ENCODE measurements at regions not wholly inside any gene's neighbourhood (a gene's known extent, or its start where the extent isn't known, plus 50 kb on each side); places are given as distances from the start of the nearest gene placed in this dataset.
"Not testable (repeated sequence)": the region's sequence is repeated elsewhere in the genome, so short reads cannot be mapped to it uniquely, and the experiment has no call there.

GRCh38 chrX:89757767-89758166, 163.9 kb upstream of the TGIF2LX start:
- H3K4me1 ChIP-seq; H3K36me3 ChIP-seq; H3K9me3 ChIP-seq; DNase-seq; H3K4me3 ChIP-seq; intact Hi-C loops (cut with DNase I); H3K27me3 ChIP-seq; H3K27ac ChIP-seq; ATAC-seq: not testable (repeated sequence)
- TF ChIP-seq CTCF (IDR thresholded peaks at IDR 0.05) = peak; percentile 30 to 54

GRCh38 chrX:89759076-89759685, 162.5 kb upstream of the TGIF2LX start:
- H3K4me3 ChIP-seq; H3K27me3 ChIP-seq; H3K27ac ChIP-seq; H3K36me3 ChIP-seq; ATAC-seq; DNase-seq; H3K4me1 ChIP-seq; intact Hi-C loops (cut with DNase I); H3K9me3 ChIP-seq: not testable (repeated sequence)

- DNase-seq; H3K36me3 ChIP-seq; H3K4me3 ChIP-seq; intact Hi-C loops (cut with DNase I); H3K27me3 ChIP-seq; H3K9me3 ChIP-seq; ATAC-seq; H3K27ac ChIP-seq; H3K4me1 ChIP-seq: not testable (repeated sequence)
These were observed 150.1 kb upstream of the TGIF2LX start for GRCh38 chrX:89771639-89772038.

GRCh38 chrX:89811440-89811839, 110.3 kb upstream of the TGIF2LX start:
- H3K27ac ChIP-seq; H3K4me3 ChIP-seq; intact Hi-C loops (cut with DNase I); H3K4me1 ChIP-seq; ATAC-seq; H3K9me3 ChIP-seq; H3K36me3 ChIP-seq; H3K27me3 ChIP-seq; DNase-seq: not testable (repeated sequence)

GRCh38 chrX:89839723-89840122, 82.0 kb upstream of the TGIF2LX start:
- H3K27me3 ChIP-seq; ATAC-seq; H3K9me3 ChIP-seq; H3K4me3 ChIP-seq; H3K27ac ChIP-seq; intact Hi-C loops (cut with DNase I); H3K4me1 ChIP-seq; DNase-seq; H3K36me3 ChIP-seq: not testable (repeated sequence)

- intact Hi-C loops (cut with DNase I) = not testable (repeated sequence)
- DNase-seq (peak in 1 of 4 donors; percentile 2), ATAC-seq (peak; percentile 74)
These were observed 50.0 kb upstream of the TGIF2LX start for GRCh38 chrX:89871662-89872061.

More at GRCh38 chrX:89871662-89872061, 50.0 kb upstream of the TGIF2LX start:
- not testable (repeated sequence) for H3K27me3 ChIP-seq, H3K9me3 ChIP-seq, H3K36me3 ChIP-seq, H3K4me1 ChIP-seq, H3K27ac ChIP-seq, H3K4me3 ChIP-seq
- TF ChIP-seq CTCF (IDR thresholded peaks at IDR 0.05) = peak in 1 of 2 donors; percentile 26
